BJ (cell line): ENCODE measurements at regions not wholly inside any gene's neighbourhood (a gene's known extent, or its start where the extent isn't known, plus 50 kb on each side); places are given as distances from the start of the nearest gene placed in this dataset.

ENCODE experiments used
- CTCF ChIA-PET: fragments of 350-600 bp; formaldehyde crosslinking; extraction: SDS; loops from one replicate; lab custom pipeline; 2021; ENCODE audit warnings: antibody characterized with exemption, inconsistent platforms; lab: Yijun Ruan, JAX
- POLR2A ChIA-PET: fragments of 300-600 bp; sonication (Branson Sonifier 250); formaldehyde crosslinking; extraction: SDS; loops from one replicate; lab custom pipeline; 2021; ENCODE audit warnings: antibody characterized with exemption; lab: Charles Lee
- DNase-seq: peaks from one replicate; pipeline ENCODE4 v3.0.0-alpha.2; 2011; ENCODE audit warnings: low read depth
- H3K27me3 ChIP-seq: 2 replicates; pipeline ENCODE4 v1.6.0; 2011; ENCODE audit warnings: low read length; ENCODE audit not compliant: control insufficient read depth, insufficient read depth
- H3K36me3 ChIP-seq: 2 replicates; pipeline ENCODE4 v1.5.1; 2011; ENCODE audit warnings: low read length; ENCODE audit not compliant: control insufficient read depth, insufficient read depth
- H3K4me3 ChIP-seq: 2 replicates; pipeline ENCODE4 v1.5.1; 2011; ENCODE audit warnings: low read depth, mild to moderate bottlenecking, control low read depth, low read length
- CTCF ChIP-seq: IDR thresholded peaks from 2 replicates; pipeline ENCODE4 v1.5.1; 2011; ENCODE audit warnings: low read depth, mild to moderate bottlenecking, control low read depth, inconsistent platforms, low read length, moderate library complexity; ENCODE audit not compliant: insufficient read depth

GRCh38 chr4:126023896-126024295, 709.1 kb downstream of the FAT4 start:
- TF ChIP-seq CTCF: no peak
- ChIA-PET CTCF (no interaction called here), POLR2A (no interaction called here)
- H3K4me3 ChIP-seq: no peak overlapping the region
- peak; percentile 5 for DNase-seq
- no peaks in the 10 kb centered on the region for H3K27me3 ChIP-seq
- H3K36me3 ChIP-seq: no peaks in the 10 kb centered on the region

- H3K4me3 ChIP-seq: no peak overlapping the region
- ChIA-PET CTCF (no interaction called here), POLR2A (no interaction called here)
- TF ChIP-seq CTCF: no peak
- DNase-seq: no peak
- H3K27me3 ChIP-seq: no peaks in the 10 kb centered on the region
- H3K36me3 ChIP-seq: no peaks in the 10 kb centered on the region
These were observed 712.8 kb downstream of the FAT4 start for GRCh38 chr4:126027601-126028000.

- CTCF ChIA-PET: no interaction called here
- POLR2A ChIA-PET: no interaction called here
- no peak overlapping the region for H3K4me3 ChIP-seq
- no peak for DNase-seq
- H3K36me3 ChIP-seq: no peaks in the 10 kb centered on the region
- no peak for TF ChIP-seq CTCF
- H3K27me3 ChIP-seq: no peaks in the 10 kb centered on the region
These were observed 714.1 kb downstream of the FAT4 start for GRCh38 chr4:126028876-126029275.

- ChIA-PET CTCF (no interaction called here), POLR2A (no interaction called here)
- Histone ChIP-seq H3K4me3 (no peak overlapping the region), H3K36me3 (no peaks in the 10 kb centered on the region), H3K27me3 (no peaks in the 10 kb centered on the region)
- TF ChIP-seq CTCF: no peak
- DNase-seq: no peak
These were observed 722.5 kb downstream of the FAT4 start for GRCh38 chr4:126037231-126037630.

GRCh38 chr4:126038502-126039144, 723.9 kb downstream of the FAT4 start:
- POLR2A ChIA-PET: no interaction called here
- no peaks in the 10 kb centered on the region for H3K27me3 ChIP-seq
- CTCF ChIA-PET: no interaction called here
- DNase-seq: no peak
- H3K36me3 ChIP-seq: no peaks in the 10 kb centered on the region
- H3K4me3 ChIP-seq: no peak overlapping the region
- no peak for TF ChIP-seq CTCF
